Caco-2 (cell line): ENCODE measurements at regions not wholly inside any gene's neighbourhood (a gene's known extent, or its start where the extent isn't known, plus 50 kb on each side); places are given as distances from the start of the nearest gene placed in this dataset.

Experiments
- BruUV-seq: library from RNA; stranded (reverse); fragments of 400-500 nt; replicated peaks from 2 replicates; lab custom pipeline; 2021; lab: Mats Ljungman, UMichigan
- CTCF ChIA-PET: fragments of 300-600 bp; sonication (Branson Sonifier 250); formaldehyde crosslinking; loops from one replicate; lab custom pipeline; 2022; ENCODE audit warnings: antibody characterized with exemption; lab: Charles Lee
- POLR2A ChIA-PET: fragments of 300-600 bp; sonication (Branson Sonifier 250); formaldehyde crosslinking; loops from one replicate; lab custom pipeline; 2022; ENCODE audit warnings: antibody characterized with exemption; lab: Charles Lee
- DNase-seq, 2 experiments: peaks; one replicate each; pipeline versions ENCODE4 v3.0.0 to v3.0.0-alpha.2; 2020 to 2022
- H3K27me3 ChIP-seq: replicated peaks from 2 replicates; pipeline ENCODE4 v1.6.0; 2011; ENCODE audit warnings: low read length; ENCODE audit not compliant: control insufficient read depth, insufficient read depth
- H3K36me3 ChIP-seq: 2 replicates; pipeline ENCODE4 v1.5.1; 2011; ENCODE audit warnings: low read length; ENCODE audit not compliant: control insufficient read depth, insufficient read depth
- H3K4me1 ChIP-seq: fragments of 250-450 bp; sonication (Bioruptor Pico); 2 replicates; pipeline ENCODE4 v1.5.1; 2020; ENCODE audit warnings: mild to moderate bottlenecking
- H3K4me3 ChIP-seq: 2 replicates; pipeline ENCODE4 v1.5.1; 2011; ENCODE audit warnings: low read depth, mild to moderate bottlenecking, control low read depth, low read length
- H3K9me3 ChIP-seq: fragments of 250-450 bp; sonication (Bioruptor Pico); 2 replicates; pipeline ENCODE4 v1.5.1; 2020; ENCODE audit warnings: mild to moderate bottlenecking, moderate library complexity
- H3K27ac Mint-ChIP-seq: one replicate; pipeline ENCODE4 v1.8.0; 2022; ENCODE audit warnings: mixed read lengths; ENCODE audit not compliant: unreplicated experiment
- H3K27me3 Mint-ChIP-seq: one replicate; pipeline ENCODE4 v1.8.0; 2022; ENCODE audit warnings: mixed read lengths; ENCODE audit not compliant: insufficient read depth, unreplicated experiment
- H3K36me3 Mint-ChIP-seq: one replicate; pipeline ENCODE4 v1.8.0; 2022; ENCODE audit warnings: mild to moderate bottlenecking, mixed read lengths; ENCODE audit not compliant: insufficient read depth, unreplicated experiment
- H3K4me1 Mint-ChIP-seq: one replicate; pipeline ENCODE4 v1.8.0; 2022; ENCODE audit warnings: low read depth, mixed read lengths; ENCODE audit not compliant: unreplicated experiment
- H3K4me3 Mint-ChIP-seq: one replicate; pipeline ENCODE4 v1.8.0; 2022; ENCODE audit warnings: mild to moderate bottlenecking, moderate library complexity, mixed read lengths; ENCODE audit not compliant: unreplicated experiment
- H3K9me3 Mint-ChIP-seq: one replicate; pipeline ENCODE4 v1.8.0; 2022; ENCODE audit warnings: mixed read lengths; ENCODE audit not compliant: unreplicated experiment
- intact Hi-C: fragments of 100-400 bp; cut with micrococcal nuclease; formaldehyde crosslinking; loops from one replicate; pipeline ENCODE4 v1.10.0; 2022; ENCODE audit not compliant: unreplicated experiment
- TF ChIP-seq, protein P1 (sequence below), 2 experiments: fragments of 200-600 bp in 1 of 2; IDR thresholded peaks; 1 replicate in 1 of 2; 2 replicates in 1 of 2; pipeline versions ENCODE4 v1.5.1 to v1.8.0; 2011 to 2022; ENCODE audit warnings: antibody characterized with exemption in 1 of 2, control low read depth in 1 of 2, inconsistent platforms in 1 of 2, low read depth in 1 of 2, low read length in 1 of 2, mild to moderate bottlenecking in 1 of 2, moderate library complexity in 1 of 2; ENCODE audit not compliant: insufficient read depth in 1 of 2, severe bottlenecking in 1 of 2, unreplicated experiment in 1 of 2

DNA sequence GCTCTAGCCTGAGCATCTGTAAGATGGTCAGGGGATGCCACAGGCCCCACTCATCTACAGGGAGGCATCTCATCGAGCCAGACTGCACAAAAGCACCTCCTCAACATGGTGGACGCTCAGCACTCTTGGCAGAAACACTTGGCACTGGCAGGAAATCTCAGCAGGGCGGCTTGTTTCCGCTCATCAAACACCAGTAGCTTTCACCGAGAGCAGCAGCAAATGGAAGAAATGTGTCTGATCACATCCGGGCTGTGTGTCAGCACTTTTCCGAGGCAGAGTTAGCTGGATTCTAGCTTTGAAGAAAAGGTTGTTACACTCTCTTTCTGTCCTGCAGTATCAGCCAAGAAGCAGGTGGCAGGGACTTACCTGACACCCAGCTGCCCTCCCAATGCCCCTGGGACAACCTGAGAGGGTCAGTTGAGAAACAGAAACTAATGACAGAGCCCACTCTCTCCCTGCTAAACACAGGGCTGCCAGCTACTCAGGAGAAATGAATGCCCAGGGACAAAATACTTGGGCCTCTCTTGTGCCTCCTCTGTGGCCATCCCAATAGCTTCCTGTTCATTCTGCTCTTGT is 68.9 kb upstream of the FZD7 start:
- H3K27me3 Mint-ChIP-seq, result no peaks in the 10 kb centered on the region
- intact Hi-C loops, result loop anchor here (1.0 kb wide), 2 partner anchors 68 to 214 kb away; no protein-coding TSS in a partner anchor
- TF ChIP-seq, protein P1, sequence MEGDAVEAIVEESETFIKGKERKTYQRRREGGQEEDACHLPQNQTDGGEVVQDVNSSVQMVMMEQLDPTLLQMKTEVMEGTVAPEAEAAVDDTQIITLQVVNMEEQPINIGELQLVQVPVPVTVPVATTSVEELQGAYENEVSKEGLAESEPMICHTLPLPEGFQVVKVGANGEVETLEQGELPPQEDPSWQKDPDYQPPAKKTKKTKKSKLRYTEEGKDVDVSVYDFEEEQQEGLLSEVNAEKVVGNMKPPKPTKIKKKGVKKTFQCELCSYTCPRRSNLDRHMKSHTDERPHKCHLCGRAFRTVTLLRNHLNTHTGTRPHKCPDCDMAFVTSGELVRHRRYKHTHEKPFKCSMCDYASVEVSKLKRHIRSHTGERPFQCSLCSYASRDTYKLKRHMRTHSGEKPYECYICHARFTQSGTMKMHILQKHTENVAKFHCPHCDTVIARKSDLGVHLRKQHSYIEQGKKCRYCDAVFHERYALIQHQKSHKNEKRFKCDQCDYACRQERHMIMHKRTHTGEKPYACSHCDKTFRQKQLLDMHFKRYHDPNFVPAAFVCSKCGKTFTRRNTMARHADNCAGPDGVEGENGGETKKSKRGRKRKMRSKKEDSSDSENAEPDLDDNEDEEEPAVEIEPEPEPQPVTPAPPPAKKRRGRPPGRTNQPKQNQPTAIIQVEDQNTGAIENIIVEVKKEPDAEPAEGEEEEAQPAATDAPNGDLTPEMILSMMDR (IDR thresholded peaks at IDR 0.05; ENCODE audit: insufficient read depth in 1 of 2, low read depth in 1 of 2, low read length in 1 of 2, severe bottlenecking in 1 of 2, unreplicated experiment in 1 of 2), result no peak
- peaks cover 15% of the 10 kb centered on the region for H3K4me1 Mint-ChIP-seq
- DNase-seq, result no peak
- H3K9me3 Mint-ChIP-seq, result no peaks in the 10 kb centered on the region
- ChIA-PET POLR2A (no interaction called here), CTCF (interaction anchor here (0.6 kb wide), 1 partner anchor 37 kb away, joined by 3 read pairs; no protein-coding TSS in a partner anchor)
- peaks cover 15% of the 10 kb centered on the region for H3K4me1 ChIP-seq
- no peak overlapping the region for H3K4me3 Mint-ChIP-seq
- no peak overlapping the region for H3K4me3 ChIP-seq
- H3K27me3 ChIP-seq, result no peaks in the 10 kb centered on the region
- no peak overlapping the region for H3K27ac Mint-ChIP-seq
- no peaks in the 10 kb centered on the region for H3K36me3 Mint-ChIP-seq
- no peaks in the 10 kb centered on the region for H3K9me3 ChIP-seq
- no peaks in the 10 kb centered on the region for H3K36me3 ChIP-seq
- BruUV-seq, result no TSS peak

DNA sequence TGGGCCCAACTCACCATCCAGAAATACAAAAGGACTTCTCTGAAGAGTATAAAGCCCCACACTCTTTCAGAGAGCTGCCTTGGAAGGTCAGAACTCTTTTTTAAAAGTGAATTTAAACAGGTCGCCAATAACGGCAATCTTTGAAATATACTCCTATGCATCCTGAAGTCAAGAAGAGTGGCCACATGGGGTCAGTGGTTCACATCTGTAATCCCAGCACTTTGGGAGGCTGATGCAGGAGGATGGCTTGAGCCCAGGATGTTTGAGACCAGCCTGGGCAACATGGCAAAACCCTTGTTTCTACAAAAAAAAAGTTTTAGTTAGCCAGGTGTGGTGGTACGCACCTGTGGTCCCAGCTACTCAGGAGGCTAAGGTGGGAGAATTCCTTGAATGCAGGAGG is 68.1 kb upstream of the FZD7 start:
- intact Hi-C loops, result loop anchor here (1.0 kb wide), 2 partner anchors 67 to 213 kb away; no protein-coding TSS in a partner anchor
- Mint-ChIP-seq H3K27me3 (no peaks in the 10 kb centered on the region), H3K4me3 (no peak overlapping the region), H3K4me1 (peaks cover 15% of the 10 kb centered on the region), H3K9me3 (no peaks in the 10 kb centered on the region), H3K27ac (no peak overlapping the region), H3K36me3 (no peaks in the 10 kb centered on the region)
- H3K4me3 ChIP-seq, result no peak overlapping the region
- peaks cover 15% of the 10 kb centered on the region for H3K4me1 ChIP-seq
- no TSS peak for BruUV-seq
- H3K27me3 ChIP-seq, result no peaks in the 10 kb centered on the region
- H3K9me3 ChIP-seq, result no peaks in the 10 kb centered on the region
- DNase-seq, result peak in 1 of 2 experiments; percentile 32
- TF ChIP-seq, protein P1 (IDR thresholded peaks at IDR 0.05; ENCODE audit: insufficient read depth in 1 of 2, low read depth in 1 of 2, low read length in 1 of 2, severe bottlenecking in 1 of 2, unreplicated experiment in 1 of 2), result peak in 1 of 2 experiments; percentile 25
- no peaks in the 10 kb centered on the region for H3K36me3 ChIP-seq
- CTCF ChIA-PET, result interaction anchor here (0.6 kb wide), 1 partner anchor 38 kb away, joined by 3 read pairs; no protein-coding TSS in a partner anchor
- POLR2A ChIA-PET, result no interaction called here

DNA sequence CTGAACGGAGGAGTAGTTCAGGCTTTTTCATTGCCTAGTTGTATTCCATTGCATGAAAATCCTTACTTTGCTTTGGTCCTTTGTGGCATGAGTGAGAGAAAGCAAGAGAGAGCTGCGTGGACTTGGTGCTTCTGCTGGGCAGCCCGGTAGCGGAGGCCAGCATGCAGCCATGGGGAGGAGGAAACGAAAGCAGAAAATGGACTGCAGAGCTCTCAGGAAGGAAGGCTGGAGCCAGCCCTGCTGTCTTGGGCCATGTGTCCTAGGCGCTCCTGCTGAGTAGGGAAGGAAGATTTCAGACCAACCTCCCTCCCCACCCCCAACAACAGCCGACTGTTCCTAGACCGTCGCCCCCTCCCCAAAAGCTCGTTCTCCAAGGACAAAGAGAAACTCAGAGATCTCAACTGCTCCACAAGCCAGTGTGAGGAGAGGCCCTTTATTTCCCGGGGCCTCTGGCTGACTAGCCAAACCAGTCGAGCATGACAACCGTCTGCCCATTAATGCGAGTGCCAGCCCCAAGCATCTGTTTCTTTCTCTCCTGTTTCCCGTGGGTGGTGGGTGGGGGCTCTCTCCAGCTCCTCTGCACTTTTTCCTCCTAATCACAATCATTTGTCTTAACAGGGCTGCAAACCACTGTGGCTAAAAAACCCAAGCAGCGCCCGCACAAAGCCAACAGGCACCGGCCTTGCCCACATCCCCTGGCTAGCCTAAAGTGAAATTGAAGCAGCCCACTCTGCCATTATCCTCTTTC is 66.8 kb upstream of the FZD7 start:
- peaks cover 15% of the 10 kb centered on the region for H3K4me1 Mint-ChIP-seq
- no peaks in the 10 kb centered on the region for H3K36me3 Mint-ChIP-seq
- ChIA-PET CTCF (interaction anchor here (0.6 kb wide), 2 partner anchors 120 to 1100 kb away, joined by 3 to 4 read pairs; no protein-coding TSS in a partner anchor), POLR2A (no interaction called here)
- intact Hi-C loops, result no loop called here
- no TSS peak for BruUV-seq
- no peaks in the 10 kb centered on the region for H3K36me3 ChIP-seq
- H3K4me3 Mint-ChIP-seq, result no peak overlapping the region
- H3K27ac Mint-ChIP-seq, result no peak overlapping the region
- H3K27me3 Mint-ChIP-seq, result no peaks in the 10 kb centered on the region
- peaks cover 15% of the 10 kb centered on the region for H3K4me1 ChIP-seq
- no peaks in the 10 kb centered on the region for H3K27me3 ChIP-seq
- H3K4me3 ChIP-seq, result no peak overlapping the region
- H3K9me3 Mint-ChIP-seq, result no peaks in the 10 kb centered on the region
- no peak for DNase-seq
- no peaks in the 10 kb centered on the region for H3K9me3 ChIP-seq
- TF ChIP-seq, protein P1 (IDR thresholded peaks at IDR 0.05; ENCODE audit: insufficient read depth in 1 of 2, low read depth in 1 of 2, low read length in 1 of 2, severe bottlenecking in 1 of 2, unreplicated experiment in 1 of 2), result no peak
